ENCODE measurements at regions not wholly inside any gene's neighbourhood (a gene's known extent, or its start where the extent isn't known, plus 50 kb on each side); places are given as distances from the start of the nearest gene placed in this dataset.

GRCh38 chr13:34114581-34114980 is 296.6 kb downstream of the RFC3 start:
- DNase-seq (ENCODE audit: low read depth in 2 of 2): no peak

GRCh38 chr13:34116651-34117050 is 298.7 kb downstream of the RFC3 start:
- DNase-seq (ENCODE audit: low read depth in 2 of 2): no peak

GRCh38 chr13:34124666-34125306 is 306.8 kb downstream of the RFC3 start:
- no peak for DNase-seq (ENCODE audit: low read depth in 2 of 2)

- no peak for DNase-seq (ENCODE audit: low read depth in 2 of 2)
Measured at GRCh38 chr13:34127523-34127922, 309.6 kb downstream of the RFC3 start.

DNA sequence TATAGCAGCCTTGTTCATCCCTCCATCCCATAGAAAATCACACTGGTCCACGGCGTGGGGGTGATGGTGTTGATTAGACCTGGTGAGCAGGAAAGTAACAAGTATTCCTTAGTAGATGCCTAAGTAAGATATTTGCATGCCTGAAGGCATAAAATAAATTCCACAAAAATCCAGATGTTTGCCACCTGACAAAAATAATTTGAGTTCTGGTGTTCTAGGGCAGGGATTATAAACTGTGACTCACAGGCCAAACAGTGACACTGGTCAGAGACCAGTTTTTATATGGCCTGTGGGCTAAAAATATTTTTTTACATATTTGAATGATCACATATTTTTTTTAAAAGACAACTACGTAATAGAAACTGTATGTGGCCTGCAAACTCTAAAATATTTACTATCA is 310.7 kb downstream of the RFC3 start:
- no peak for DNase-seq (ENCODE audit: low read depth in 2 of 2)

- no peak for DNase-seq (ENCODE audit: low read depth in 2 of 2)
Measured at GRCh38 chr13:34129436-34129835, 311.5 kb downstream of the RFC3 start.

- DNase-seq (ENCODE audit: low read depth in 2 of 2): no peak
Measured at GRCh38 chr13:34137200-34137599, 319.3 kb downstream of the RFC3 start.

GRCh38 chr13:34139660-34140227 is 321.8 kb downstream of the RFC3 start:
- no peak for DNase-seq (ENCODE audit: low read depth in 2 of 2)

DNA sequence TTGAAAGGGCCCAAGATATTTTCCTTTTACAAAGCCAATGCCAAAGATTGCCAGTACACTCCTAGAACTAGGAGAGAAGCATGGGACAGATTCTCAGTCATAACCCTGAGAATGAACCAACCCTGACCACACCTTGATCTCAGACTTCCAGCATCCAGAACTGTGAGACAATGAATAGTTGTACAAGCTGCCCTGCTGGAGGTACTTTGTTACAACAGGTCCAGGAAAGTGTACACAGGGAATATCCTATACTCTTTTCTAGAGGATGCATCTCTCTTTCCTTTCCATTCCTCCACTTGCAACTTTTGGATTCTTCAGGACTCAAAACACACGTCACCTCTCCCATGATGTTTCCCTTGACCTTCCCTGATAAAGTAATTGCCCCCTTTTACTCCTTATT is 325.7 kb downstream of the RFC3 start:
- DNase-seq (ENCODE audit: low read depth in 2 of 2): no peak

DNA sequence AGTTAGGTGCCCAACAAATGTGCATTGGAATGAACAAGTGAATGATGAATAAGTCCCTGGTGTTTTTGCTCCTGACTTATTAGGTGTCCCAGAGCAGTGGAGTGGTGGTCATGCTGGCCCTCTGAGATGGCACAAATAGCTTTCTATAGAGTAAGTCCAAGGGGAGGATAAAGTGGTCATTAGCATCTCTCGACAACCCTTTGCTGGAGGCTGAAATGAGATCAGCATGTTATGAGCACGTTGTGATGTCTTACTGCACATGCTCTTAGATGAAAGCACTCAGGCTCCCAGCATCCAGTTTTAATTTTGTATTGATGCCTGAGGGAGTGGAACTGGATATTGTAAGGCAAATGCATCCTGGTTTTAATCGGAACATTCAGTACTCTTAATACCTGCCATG is 326.2 kb downstream of the RFC3 start:
- no peak for DNase-seq (ENCODE audit: low read depth in 2 of 2)

DNA sequence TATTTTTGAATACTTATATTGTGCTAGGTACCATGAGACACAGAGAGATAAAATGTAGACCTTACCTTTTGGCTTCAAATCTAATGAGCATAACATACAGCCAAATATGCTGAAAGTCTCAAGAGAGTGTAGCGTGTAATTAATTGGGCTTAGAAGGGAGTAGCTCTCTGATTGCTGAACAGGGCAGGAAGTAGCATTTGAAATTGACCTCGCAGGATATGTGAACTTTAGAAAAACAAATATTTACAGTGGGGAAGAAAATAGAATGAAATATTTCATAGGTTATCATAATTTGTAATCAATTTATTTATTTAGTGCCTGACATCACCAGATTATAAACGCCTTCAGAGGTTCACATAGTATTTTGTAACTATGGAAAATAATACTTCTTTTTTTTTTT is 327.1 kb downstream of the RFC3 start:
- DNase-seq (ENCODE audit: low read depth in 2 of 2): no peak

DNA sequence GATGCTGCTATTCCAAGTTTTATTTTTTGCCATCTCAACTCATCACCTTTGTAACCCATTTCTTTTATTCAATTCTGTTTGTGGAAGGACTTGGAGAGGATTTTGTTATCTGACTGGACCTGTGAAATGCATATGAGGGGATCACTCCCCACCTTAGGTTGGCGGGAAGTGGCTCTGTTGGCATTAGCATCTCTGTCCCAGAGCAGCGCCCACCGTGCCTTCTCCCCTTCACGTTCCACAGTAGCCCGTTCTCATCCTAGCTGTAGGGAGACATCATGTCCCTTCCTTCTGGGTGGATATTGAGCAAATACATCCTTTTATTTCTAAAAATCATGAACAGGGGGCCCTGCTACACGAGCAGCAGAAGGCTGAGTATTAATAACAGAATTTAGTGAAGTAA is 330.4 kb downstream of the RFC3 start:
- no peak for DNase-seq (ENCODE audit: low read depth in 2 of 2)

GRCh38 chr13:34151885-34152284 is 333.9 kb downstream of the RFC3 start:
- no peak for DNase-seq (ENCODE audit: low read depth in 2 of 2)

DNA sequence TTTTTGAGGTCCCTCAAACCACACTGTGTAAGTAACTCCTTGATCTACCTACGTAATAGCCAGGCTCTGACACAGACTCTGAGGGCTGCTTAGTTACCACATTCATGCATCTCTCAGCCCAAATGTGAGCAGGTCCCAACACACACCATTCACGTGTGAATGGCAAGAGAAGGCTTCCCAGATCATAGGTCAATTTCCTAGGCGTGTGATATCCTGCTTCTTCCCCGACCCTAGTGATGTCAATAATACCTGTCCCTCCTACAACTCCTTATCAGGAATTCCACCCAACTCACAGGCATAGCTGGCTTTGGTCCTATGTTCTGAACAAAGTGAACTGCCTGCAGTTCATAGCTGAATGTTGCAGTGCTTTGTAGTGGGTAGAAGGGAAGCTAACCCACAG is 334.5 kb downstream of the RFC3 start:
- DNase-seq (ENCODE audit: low read depth in 2 of 2): no peak

GRCh38 chr13:34152996-34153395 is 335.0 kb downstream of the RFC3 start:
- DNase-seq (ENCODE audit: low read depth in 2 of 2): no peak

GRCh38 chr13:34153428-34154180 is 335.7 kb downstream of the RFC3 start:
- DNase-seq (ENCODE audit: low read depth in 2 of 2): no peak

GRCh38 chr13:34155931-34156607 is 338.1 kb downstream of the RFC3 start:
- no peak for DNase-seq (ENCODE audit: low read depth in 2 of 2)

DNA sequence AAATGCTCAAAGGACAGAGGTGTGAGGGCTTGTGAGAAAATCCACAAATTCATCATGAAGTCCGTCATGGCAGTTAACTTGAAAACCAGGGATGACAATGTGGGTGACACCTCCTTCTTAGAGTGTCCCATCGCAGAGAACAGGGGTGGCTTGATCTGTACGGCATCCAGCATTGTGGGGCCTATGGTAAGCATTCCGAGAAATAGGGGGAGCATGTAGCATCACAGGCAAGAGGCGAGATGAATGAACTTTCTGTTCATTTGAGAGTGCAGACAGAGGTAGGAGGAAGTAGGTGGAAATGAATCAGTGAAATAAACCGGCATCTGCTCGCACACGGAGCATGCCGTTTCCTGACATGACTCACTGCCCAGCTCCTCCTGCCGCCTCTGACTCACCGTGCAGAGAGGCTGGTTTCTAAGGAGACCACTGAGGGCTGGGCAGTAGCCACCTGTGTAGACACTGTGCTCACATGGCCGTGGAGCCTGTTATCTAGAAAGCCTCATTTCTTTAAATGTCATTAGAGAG is 339.0 kb downstream of the RFC3 start:
- peak; percentile 59 to 65 for DNase-seq (ENCODE audit: low read depth in 2 of 2)

- no peak for DNase-seq (ENCODE audit: low read depth in 2 of 2)
Measured at GRCh38 chr13:34159946-34160345, 342.0 kb downstream of the RFC3 start.

DNA sequence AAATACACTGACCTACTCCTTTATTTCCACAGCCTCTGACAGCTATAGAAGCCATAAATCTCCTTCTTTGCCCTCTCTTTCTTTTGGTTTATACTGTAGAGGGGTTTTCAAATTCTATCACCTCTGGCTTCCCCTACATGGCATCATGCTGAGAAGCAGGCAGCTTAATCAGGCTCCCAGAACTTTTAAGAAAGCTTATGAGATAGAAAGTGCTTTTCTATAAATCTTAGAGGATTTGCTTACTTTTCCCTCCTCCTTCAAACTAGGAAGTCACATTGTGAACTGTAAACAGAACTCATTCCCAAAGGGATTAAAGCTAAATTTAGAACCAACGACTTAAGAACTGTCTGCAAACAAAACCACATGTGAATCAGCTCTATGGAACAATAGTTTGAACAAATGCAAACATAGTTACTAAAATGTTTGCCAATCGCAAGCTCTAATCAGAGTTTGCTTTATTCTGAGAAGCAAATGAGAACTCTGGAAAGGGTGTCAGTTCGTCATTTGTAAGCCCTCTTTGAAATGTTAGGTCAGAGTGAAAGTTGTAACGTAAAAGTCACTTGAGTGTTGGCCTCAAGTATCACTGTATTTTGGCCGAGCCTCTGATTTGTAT is 344.1 kb downstream of the RFC3 start:
- peak in 1 of 2 experiments; percentile 42 for DNase-seq (ENCODE audit: low read depth in 2 of 2)

- DNase-seq (ENCODE audit: low read depth in 2 of 2): no peak
Measured at GRCh38 chr13:34162544-34162933, 344.6 kb downstream of the RFC3 start.

- DNase-seq (ENCODE audit: low read depth in 2 of 2): no peak
Measured at GRCh38 chr13:34164582-34164981, 346.6 kb downstream of the RFC3 start.

All from fibroblast of skin of left biceps (primary cell).